ENCODE measurements at regions not wholly inside any gene's neighbourhood (a gene's known extent, or its start where the extent isn't known, plus 50 kb on each side); places are given as distances from the start of the nearest gene placed in this dataset.
"Not testable (repeated sequence)": the region's sequence is repeated elsewhere in the genome, so short reads cannot be mapped to it uniquely, and the experiment has no call there.

DNA sequence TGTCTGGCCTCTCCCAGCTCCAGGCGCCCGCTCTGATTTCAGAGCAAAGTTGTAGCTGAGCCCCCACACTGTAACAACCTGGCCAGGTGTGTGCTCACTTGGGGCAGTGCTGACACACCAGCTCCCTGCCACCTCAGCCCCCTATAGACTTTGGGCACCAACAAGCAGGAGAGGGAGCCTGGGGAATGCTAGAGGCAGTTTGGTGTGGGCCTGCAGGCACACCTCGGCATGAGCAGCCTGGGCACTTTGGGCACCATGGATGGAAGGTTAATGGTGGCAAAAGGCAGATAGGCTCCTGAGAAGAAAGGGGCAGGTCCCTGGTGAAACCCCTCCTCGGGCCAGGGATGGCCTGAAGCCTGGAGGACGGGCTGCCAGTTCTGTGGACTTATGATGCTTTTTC, 212.7 kb upstream of the GNAI1 start:
- Histone ChIP-seq H3K4me1 (ENCODE audit: low read depth) (no peaks in the 10 kb centered on the region), H3K4me3 (no peak overlapping the region), H3K9me3 (ENCODE audit: low read depth) (no peaks in the 10 kb centered on the region), H3K36me3 (no peaks in the 10 kb centered on the region), H3K27ac (no peak overlapping the region), H3K27me3 (no peaks in the 10 kb centered on the region)
- TF ChIP-seq, protein P1, sequence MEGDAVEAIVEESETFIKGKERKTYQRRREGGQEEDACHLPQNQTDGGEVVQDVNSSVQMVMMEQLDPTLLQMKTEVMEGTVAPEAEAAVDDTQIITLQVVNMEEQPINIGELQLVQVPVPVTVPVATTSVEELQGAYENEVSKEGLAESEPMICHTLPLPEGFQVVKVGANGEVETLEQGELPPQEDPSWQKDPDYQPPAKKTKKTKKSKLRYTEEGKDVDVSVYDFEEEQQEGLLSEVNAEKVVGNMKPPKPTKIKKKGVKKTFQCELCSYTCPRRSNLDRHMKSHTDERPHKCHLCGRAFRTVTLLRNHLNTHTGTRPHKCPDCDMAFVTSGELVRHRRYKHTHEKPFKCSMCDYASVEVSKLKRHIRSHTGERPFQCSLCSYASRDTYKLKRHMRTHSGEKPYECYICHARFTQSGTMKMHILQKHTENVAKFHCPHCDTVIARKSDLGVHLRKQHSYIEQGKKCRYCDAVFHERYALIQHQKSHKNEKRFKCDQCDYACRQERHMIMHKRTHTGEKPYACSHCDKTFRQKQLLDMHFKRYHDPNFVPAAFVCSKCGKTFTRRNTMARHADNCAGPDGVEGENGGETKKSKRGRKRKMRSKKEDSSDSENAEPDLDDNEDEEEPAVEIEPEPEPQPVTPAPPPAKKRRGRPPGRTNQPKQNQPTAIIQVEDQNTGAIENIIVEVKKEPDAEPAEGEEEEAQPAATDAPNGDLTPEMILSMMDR (IDR thresholded peaks at IDR 0.05; ENCODE audit: low read depth, low read length): no peak
- DNase-seq (ENCODE audit: low read depth in 1 of 2, low spot score in 1 of 2): no peak

DNA sequence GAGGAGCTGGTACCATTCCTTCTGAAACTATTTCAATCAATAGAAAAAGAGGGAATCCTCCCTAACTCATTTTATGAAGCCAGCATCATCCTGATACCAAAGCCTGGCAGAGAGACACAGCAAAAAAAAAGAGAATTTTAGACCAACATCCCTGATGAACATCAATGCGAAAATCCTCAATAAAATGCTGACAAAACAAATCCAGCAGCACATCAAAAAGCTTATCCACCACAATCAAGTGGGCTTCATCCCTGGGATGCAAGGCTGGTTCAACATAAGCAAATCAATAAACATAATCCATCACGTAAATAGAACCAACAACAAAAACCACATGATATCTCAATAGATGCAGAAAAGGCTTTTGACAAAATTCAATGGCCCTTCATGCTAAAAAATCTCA, 216.0 kb upstream of the GNAI1 start:
- not testable (repeated sequence) for H3K36me3 ChIP-seq; H3K4me3 ChIP-seq; H3K4me1 ChIP-seq (ENCODE audit: low read depth); H3K9me3 ChIP-seq (ENCODE audit: low read depth); DNase-seq (ENCODE audit: low read depth in 1 of 2, low spot score in 1 of 2); H3K27ac ChIP-seq; H3K27me3 ChIP-seq

DNA sequence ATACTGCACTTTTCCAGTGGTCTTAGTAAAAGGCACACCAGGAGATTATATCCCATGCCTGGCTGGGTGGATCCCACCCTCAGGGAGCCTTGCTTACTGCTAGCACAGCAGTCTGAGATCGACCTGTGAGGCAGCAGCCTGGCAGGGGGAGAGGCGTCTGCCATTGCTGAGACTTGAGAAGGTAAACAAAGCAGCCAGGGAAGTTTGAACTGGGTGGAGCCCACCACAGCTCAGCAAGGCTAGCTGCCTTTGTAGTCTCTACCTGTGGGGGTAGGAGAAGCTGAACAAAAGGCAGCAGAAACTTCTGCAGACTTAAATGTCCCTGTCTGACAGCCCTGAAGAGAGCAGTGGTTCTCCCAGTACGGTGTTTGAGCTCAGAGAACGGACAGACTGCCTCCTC, 219.3 kb upstream of the GNAI1 start:
- not testable (repeated sequence) for H3K27me3 ChIP-seq; DNase-seq (ENCODE audit: low read depth in 1 of 2, low spot score in 1 of 2); H3K4me3 ChIP-seq; H3K9me3 ChIP-seq (ENCODE audit: low read depth); H3K4me1 ChIP-seq (ENCODE audit: low read depth); H3K36me3 ChIP-seq; H3K27ac ChIP-seq

DNA sequence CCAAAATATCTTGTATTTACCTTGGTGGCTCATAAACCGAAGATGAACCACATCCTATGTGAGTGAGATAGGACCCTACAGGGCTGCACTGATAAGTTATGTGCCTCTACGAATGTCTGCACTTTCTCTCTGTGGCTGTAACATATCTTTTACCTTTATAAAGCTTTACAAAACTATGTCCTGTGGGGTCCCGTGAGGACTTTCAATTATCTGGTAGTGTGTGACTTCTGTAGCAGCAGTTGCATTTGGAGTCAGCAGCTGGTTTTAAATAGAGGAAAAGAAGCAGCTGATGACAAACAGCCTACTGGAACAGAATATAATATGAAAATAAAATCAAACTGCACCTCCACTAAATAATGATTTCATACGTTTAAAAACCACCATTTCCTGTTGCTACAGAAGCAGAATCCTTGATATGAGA, 222.4 kb upstream of the GNAI1 start:
- Histone ChIP-seq H3K36me3 (no peaks in the 10 kb centered on the region), H3K27ac (no peak overlapping the region), H3K27me3 (no peaks in the 10 kb centered on the region), H3K9me3 (ENCODE audit: low read depth) (peaks cover 4% of the 10 kb centered on the region), H3K4me3 (no peak overlapping the region), H3K4me1 (ENCODE audit: low read depth) (no peaks in the 10 kb centered on the region)
- TF ChIP-seq, protein P1 (IDR thresholded peaks at IDR 0.05; ENCODE audit: low read depth, low read length): no peak
- DNase-seq (ENCODE audit: low read depth in 1 of 2, low spot score in 1 of 2): no peak

DNA sequence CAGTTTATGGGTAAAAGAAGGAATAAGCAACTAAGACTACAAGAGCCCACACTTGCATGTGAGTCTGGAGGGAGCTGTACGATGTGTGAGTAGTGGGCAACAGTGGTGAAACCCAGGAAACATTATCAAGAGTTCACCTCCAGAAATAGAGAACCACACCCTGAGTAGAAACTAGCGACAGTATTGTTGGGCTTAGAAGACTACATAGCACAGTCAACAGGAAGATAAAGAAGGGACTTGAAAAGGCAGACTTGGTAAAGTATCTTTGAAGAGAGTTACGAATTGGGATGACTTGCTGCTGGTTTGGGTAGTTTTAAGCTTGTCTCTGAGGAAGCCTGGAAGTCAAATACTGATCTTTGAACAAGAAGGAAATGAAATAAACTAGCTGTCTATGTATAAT, 223.2 kb upstream of the GNAI1 start:
- Histone ChIP-seq H3K27ac (no peak overlapping the region), H3K36me3 (no peaks in the 10 kb centered on the region), H3K9me3 (ENCODE audit: low read depth) (peaks cover 4% of the 10 kb centered on the region), H3K4me1 (ENCODE audit: low read depth) (no peaks in the 10 kb centered on the region), H3K27me3 (no peaks in the 10 kb centered on the region), H3K4me3 (no peak overlapping the region)
- no peak for DNase-seq (ENCODE audit: low read depth in 1 of 2, low spot score in 1 of 2)
- TF ChIP-seq, protein P1 (IDR thresholded peaks at IDR 0.05; ENCODE audit: low read depth, low read length): no peak

DNA sequence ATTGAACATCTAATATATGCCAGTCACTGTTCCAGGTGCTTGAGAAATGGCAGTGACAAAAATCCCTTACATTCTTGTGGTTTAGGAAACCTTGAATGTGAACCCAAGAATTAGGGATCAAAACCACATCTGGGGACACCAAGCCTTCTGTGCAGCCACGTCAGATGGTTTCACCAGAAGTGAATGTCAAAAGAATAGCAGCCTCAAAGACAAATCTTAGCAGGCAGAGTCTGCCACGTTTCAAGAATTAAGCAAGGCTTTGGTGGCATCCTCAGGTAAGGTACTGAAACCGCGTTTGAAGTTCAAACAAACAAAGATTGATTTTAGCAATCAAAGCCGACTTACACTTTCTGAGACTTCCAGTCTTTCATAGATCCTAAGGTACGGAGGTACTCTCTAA, 225.5 kb upstream of the GNAI1 start:
- no peaks in the 10 kb centered on the region for H3K36me3 ChIP-seq
- H3K27ac ChIP-seq: no peak overlapping the region
- no peaks in the 10 kb centered on the region for H3K27me3 ChIP-seq
- no peaks in the 10 kb centered on the region for H3K4me1 ChIP-seq (ENCODE audit: low read depth)
- TF ChIP-seq, protein P1 (IDR thresholded peaks at IDR 0.05; ENCODE audit: low read depth, low read length): no peak
- H3K9me3 ChIP-seq (ENCODE audit: low read depth): no peaks in the 10 kb centered on the region
- H3K4me3 ChIP-seq: no peak overlapping the region
- no peak for DNase-seq (ENCODE audit: low read depth in 1 of 2, low spot score in 1 of 2)

DNA sequence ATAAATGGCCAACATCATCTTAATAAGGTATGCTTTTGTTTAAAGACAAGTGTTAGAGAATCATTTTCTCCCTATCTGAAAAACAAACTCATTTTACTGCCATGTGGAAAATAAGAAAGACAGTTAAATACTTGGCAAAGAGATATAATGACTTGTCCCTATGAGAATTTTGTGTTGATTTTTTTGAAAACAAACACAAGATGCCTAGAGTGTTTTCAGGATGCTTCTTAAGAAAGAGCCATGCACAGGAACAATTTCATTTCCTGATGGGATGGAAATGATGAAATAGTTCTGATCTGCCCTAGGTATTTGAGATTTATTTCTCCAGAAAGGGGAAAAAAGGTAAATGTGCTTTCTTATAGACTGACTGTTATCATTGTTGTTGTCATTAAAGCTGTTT, 237.5 kb upstream of the GNAI1 start:
- Histone ChIP-seq H3K4me3 (no peak overlapping the region), H3K27ac (no peak overlapping the region), H3K9me3 (ENCODE audit: low read depth) (no peaks in the 10 kb centered on the region), H3K36me3 (no peaks in the 10 kb centered on the region), H3K27me3 (no peaks in the 10 kb centered on the region), H3K4me1 (ENCODE audit: low read depth) (no peaks in the 10 kb centered on the region)
- DNase-seq (ENCODE audit: low read depth in 1 of 2, low spot score in 1 of 2): no peak
- TF ChIP-seq, protein P1 (IDR thresholded peaks at IDR 0.05; ENCODE audit: low read depth, low read length): no peak

All from cardiac muscle cell (in vitro differentiated cells and primary cell).